GM23248 (cell line): ENCODE measurements at regions not wholly inside any gene's neighbourhood (a gene's known extent, or its start where the extent isn't known, plus 50 kb on each side); places are given as distances from the start of the nearest gene placed in this dataset.

Experiments
- DNase-seq: peaks from one replicate; pipeline ENCODE4 v3.0.0-alpha.2; 2015
- H2AFZ ChIP-seq: fragments of 200-600 bp; sonication (generic); 2 replicates; pipeline ENCODE4 v1.6.1; 2016; ENCODE audit warnings: antibody characterized with exemption
- H3F3A ChIP-seq: fragments of 200-600 bp; sonication (generic); 2 replicates; pipeline ENCODE4 v1.6.1; 2016; ENCODE audit warnings: mild to moderate bottlenecking, antibody characterized with exemption, mixed run types; ENCODE audit not compliant: insufficient read depth
- H3K27ac ChIP-seq: fragments of 200-600 bp; sonication (generic); 2 replicates; pipeline ENCODE4 v1.5.1; 2016; ENCODE audit warnings: mild to moderate bottlenecking
- H3K27me3 ChIP-seq: fragments of 200-600 bp; sonication (generic); replicated peaks from 2 replicates; pipeline ENCODE4 v1.6.1; 2016; ENCODE audit warnings: mild to moderate bottlenecking; ENCODE audit not compliant: insufficient read depth
- H3K36me3 ChIP-seq: fragments of 200-600 bp; sonication (generic); 2 replicates; pipeline ENCODE4 v1.6.1; 2016; ENCODE audit warnings: low read depth, mild to moderate bottlenecking
- H3K4me1 ChIP-seq: fragments of 200-600 bp; sonication (generic); 2 replicates; pipeline ENCODE4 v1.6.1; 2016; ENCODE audit warnings: mild to moderate bottlenecking; ENCODE audit not compliant: insufficient read depth
- H3K4me2 ChIP-seq: fragments of 200-600 bp; sonication (generic); one replicate; pipeline ENCODE4 v1.6.1; 2016; ENCODE audit warnings: mild to moderate bottlenecking; ENCODE audit not compliant: unreplicated experiment
- H3K4me3 ChIP-seq: fragments of 200-600 bp; sonication (generic); 2 replicates; pipeline ENCODE4 v1.5.1; 2016; ENCODE audit warnings: mild to moderate bottlenecking
- H3K79me2 ChIP-seq: fragments of 200-600 bp; sonication (generic); 2 replicates; pipeline ENCODE4 v1.6.1; 2016; ENCODE audit warnings: mild to moderate bottlenecking; ENCODE audit not compliant: insufficient read depth
- H3K9ac ChIP-seq: fragments of 200-600 bp; sonication (generic); 2 replicates; pipeline ENCODE4 v1.6.1; 2016; ENCODE audit warnings: mild to moderate bottlenecking
- H3K9me2 ChIP-seq: fragments of 200-600 bp; sonication (generic); 2 replicates; pipeline ENCODE4 v1.6.1; 2016; ENCODE audit warnings: mixed run types, mild to moderate bottlenecking, moderate library complexity; ENCODE audit not compliant: insufficient read depth
- H3K9me3 ChIP-seq: fragments of 200-600 bp; sonication (generic); one replicate; pipeline ENCODE4 v1.6.1; 2017; ENCODE audit warnings: low read depth
- H4K20me1 ChIP-seq: fragments of 200-600 bp; sonication (generic); 2 replicates; pipeline ENCODE4 v1.6.0; 2016; ENCODE audit not compliant: insufficient read depth
- EZH2 ChIP-seq: fragments of 200-600 bp; sonication (generic); IDR thresholded peaks from 2 replicates; pipeline ENCODE4 v1.6.1; 2018; ENCODE audit warnings: antibody characterized with exemption, mild to moderate bottlenecking; ENCODE audit not compliant: insufficient read depth, poor library complexity, severe bottlenecking
- EZH2phosphoT487 ChIP-seq: fragments of 200-600 bp; sonication (generic); IDR thresholded peaks from 2 replicates; pipeline ENCODE4 v1.6.1; 2018; ENCODE audit warnings: antibody characterized with exemption, moderate library complexity, mild to moderate bottlenecking, low read depth; ENCODE audit not compliant: insufficient read depth
- whole genome bisulfite sequencing, 2 experiments: methylation state at CpG; one replicate each; pipeline ENCODE4 v1.1.6; 2015 to 2017; ENCODE audit warnings: low lambda C conversion rate in 2 of 2, low coverage in 1 of 2; ENCODE audit errors: missing lambda C conversion rate in 2 of 2; 5-methylcytosine and 5-hydroxymethylcytosine counted together
- in situ Hi-C: fragments of 300-500 bp; cut with MboI; formaldehyde crosslinking; loops from 2 replicates; pipeline ENCODE4 v1.15.0; 2020

DNA sequence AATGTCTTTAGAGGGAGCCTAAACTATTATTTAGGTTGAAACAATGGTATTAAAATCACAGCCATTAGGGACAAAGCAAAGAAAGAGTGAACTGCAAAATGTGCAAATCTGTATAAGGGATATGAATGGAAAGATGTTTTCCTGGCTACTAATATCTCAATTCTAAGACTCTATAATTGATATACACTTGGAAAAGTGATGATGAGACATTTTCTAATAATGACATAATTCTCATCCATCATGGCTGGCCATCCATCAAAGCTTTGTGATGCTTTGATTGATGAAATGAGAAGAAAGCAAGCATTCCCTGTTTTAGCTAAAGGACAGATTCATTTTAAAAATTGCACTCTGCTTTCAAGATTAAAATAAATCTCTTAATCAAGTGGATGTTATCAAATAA is 965.5 kb upstream of the IGFBP7 start:
- Histone ChIP-seq H3K27ac (no peak overlapping the region), H3K4me2 (no peak overlapping the region), H3K27me3 (no peaks in the 10 kb centered on the region), H3K9me2 (no peaks in the 10 kb centered on the region), H3K79me2 (no peaks in the 10 kb centered on the region), H3K4me1 (no peaks in the 10 kb centered on the region), H3K9ac (no peak overlapping the region), H3K4me3 (no peak overlapping the region), H3K9me3 (no peaks in the 10 kb centered on the region), H3K36me3 (no peaks in the 10 kb centered on the region), H3F3A (no peaks in the 10 kb centered on the region), H4K20me1 (no peaks in the 10 kb centered on the region), H2AFZ (no peak overlapping the region)
- in situ Hi-C loops: no loop called here
- TF ChIP-seq EZH2phosphoT487 (no peak), EZH2 (no peak)
- DNase-seq: no peak

DNA sequence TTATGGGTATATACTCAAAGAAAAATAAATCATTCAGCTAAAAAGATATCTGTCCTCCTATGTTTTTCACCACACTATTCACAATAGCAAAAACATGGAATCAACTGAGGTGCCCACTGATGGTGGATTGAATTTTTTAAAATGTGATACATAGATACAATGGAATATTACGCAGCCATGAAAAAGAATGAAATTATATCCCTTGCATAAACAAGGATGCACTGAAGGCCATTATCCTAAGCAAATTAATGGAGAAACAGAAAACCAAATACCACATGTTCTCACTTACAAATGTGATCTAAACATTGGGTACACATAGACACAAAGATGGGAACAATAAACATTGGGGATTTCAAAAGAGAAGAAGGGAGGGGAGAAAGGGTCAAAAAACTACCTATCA is 964.2 kb upstream of the IGFBP7 start:
- Histone ChIP-seq H3K9me2 (no peaks in the 10 kb centered on the region), H3K4me3 (no peak overlapping the region), H3K9ac (no peak overlapping the region), H3K4me2 (no peak overlapping the region), H2AFZ (no peak overlapping the region), H3K4me1 (no peaks in the 10 kb centered on the region), H3K27me3 (no peaks in the 10 kb centered on the region), H4K20me1 (no peaks in the 10 kb centered on the region), H3K36me3 (no peaks in the 10 kb centered on the region), H3F3A (no peaks in the 10 kb centered on the region), H3K79me2 (no peaks in the 10 kb centered on the region), H3K9me3 (no peaks in the 10 kb centered on the region), H3K27ac (no peak overlapping the region)
- no peak for DNase-seq
- 40 to 54% methylated on average over 1 of the region's 1 CpG for WGBS, 2 experiments
- TF ChIP-seq EZH2: no peak
- TF ChIP-seq EZH2phosphoT487: no peak
- in situ Hi-C loops: no loop called here

DNA sequence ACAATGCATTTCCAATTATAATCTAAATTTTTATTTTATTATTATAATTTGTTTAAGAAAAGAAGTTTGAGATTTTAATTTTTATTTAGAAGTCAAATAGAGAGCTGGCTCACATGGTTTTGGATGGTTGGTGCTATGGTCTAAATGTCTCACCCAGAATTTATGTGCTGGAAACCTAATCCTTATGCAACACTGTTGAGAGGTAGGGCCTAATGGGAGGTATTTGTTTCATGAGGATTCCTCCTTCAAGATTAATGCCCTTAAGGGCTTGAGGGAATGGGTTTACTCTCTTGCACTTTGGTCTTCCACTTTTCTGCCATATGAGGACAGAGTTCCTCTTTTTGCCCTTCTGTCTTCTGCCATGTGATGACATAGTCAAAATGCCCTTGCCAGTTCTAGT is 960.5 kb upstream of the IGFBP7 start:
- no peaks in the 10 kb centered on the region for H3K36me3 ChIP-seq
- in situ Hi-C loops: no loop called here
- H3K9ac ChIP-seq: no peak overlapping the region
- no peak overlapping the region for H3K4me2 ChIP-seq
- no peaks in the 10 kb centered on the region for H4K20me1 ChIP-seq
- H3K9me2 ChIP-seq: no peaks in the 10 kb centered on the region
- H3K9me3 ChIP-seq: no peaks in the 10 kb centered on the region
- no peaks in the 10 kb centered on the region for H3K4me1 ChIP-seq
- no peaks in the 10 kb centered on the region for H3K79me2 ChIP-seq
- H3F3A ChIP-seq: no peaks in the 10 kb centered on the region
- no peak overlapping the region for H2AFZ ChIP-seq
- no peak overlapping the region for H3K4me3 ChIP-seq
- no peak for TF ChIP-seq EZH2
- TF ChIP-seq EZH2phosphoT487: no peak
- H3K27me3 ChIP-seq: no peaks in the 10 kb centered on the region
- DNase-seq: no peak
- H3K27ac ChIP-seq: no peak overlapping the region

DNA sequence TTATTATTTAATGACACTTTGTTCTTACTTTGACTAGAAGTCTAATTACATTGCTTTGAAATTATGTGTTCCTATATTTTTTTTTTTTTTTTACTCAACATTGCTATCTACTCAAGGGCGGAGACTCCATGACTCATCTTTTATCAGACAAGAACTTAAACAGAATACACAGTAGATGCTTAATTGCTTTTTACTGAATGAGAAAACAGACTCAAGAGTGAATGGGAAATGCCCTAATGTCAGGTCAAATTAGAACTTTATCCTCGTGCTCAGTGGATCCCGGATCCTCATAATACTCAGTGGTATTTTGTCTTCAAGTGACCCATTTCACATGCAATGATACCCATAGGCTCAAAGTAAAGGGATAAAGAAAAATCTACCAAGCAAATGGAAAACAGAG is 954.5 kb upstream of the IGFBP7 start:
- no peak overlapping the region for H3K9ac ChIP-seq

DNA sequence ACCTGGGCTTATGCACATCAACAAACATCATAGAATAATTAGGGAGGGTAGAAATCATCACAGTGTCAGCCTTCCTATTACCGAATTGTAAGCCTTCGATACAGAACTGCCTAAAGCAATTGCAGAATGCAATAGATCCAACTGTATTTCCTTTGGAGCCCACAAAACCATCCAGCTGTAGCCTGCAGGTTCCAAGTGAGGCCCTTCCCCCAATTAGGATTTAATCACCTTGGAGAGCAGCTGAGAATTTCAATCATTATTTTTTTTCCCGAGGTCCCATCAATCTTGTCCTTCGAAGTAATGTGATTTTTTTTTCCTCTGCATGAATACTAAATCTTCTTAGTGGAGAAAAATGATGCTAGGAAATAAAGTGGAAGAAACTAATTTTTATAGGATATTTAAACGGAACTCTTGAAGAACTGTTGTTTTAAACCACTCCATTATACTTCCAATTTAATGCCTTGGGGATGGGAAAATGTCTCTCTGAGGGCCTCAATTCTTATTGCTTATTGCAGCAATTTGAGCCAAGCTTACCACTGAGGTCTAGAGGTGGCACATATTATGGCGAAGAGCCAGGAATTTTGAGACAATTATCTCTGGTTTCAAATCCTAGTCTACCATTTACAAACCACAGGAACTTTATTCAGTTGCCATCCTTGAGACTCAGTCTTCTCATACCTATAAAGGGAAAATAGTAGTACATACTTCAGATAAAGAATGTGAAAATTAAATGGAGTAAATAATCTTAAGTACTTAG is 953.4 kb upstream of the IGFBP7 start:
- H3K9me3 ChIP-seq: no peaks in the 10 kb centered on the region
- no peaks in the 10 kb centered on the region for H3K27me3 ChIP-seq
- no peaks in the 10 kb centered on the region for H3F3A ChIP-seq
- TF ChIP-seq EZH2phosphoT487: no peak
- TF ChIP-seq EZH2: no peak
- no peak overlapping the region for H3K4me2 ChIP-seq
- H2AFZ ChIP-seq: no peak overlapping the region
- H3K27ac ChIP-seq: no peak overlapping the region
- no peaks in the 10 kb centered on the region for H3K79me2 ChIP-seq
- H3K4me1 ChIP-seq: no peaks in the 10 kb centered on the region
- no peak overlapping the region for H3K9ac ChIP-seq
- in situ Hi-C loops: no loop called here
- 22% methylated on average over 6 of the region's 6 CpGs for WGBS, 2 experiments
- no peaks in the 10 kb centered on the region for H3K36me3 ChIP-seq
- no peaks in the 10 kb centered on the region for H4K20me1 ChIP-seq
- H3K9me2 ChIP-seq: no peaks in the 10 kb centered on the region
- H3K4me3 ChIP-seq: no peak overlapping the region
- DNase-seq: no peak

More for the DNA sequence above, 954.5 kb upstream of the IGFBP7 start:
- Histone ChIP-seq H4K20me1 (no peaks in the 10 kb centered on the region), H3K4me3 (no peak overlapping the region), H3K79me2 (no peaks in the 10 kb centered on the region), H3K27ac (no peak overlapping the region), H3K36me3 (no peaks in the 10 kb centered on the region), H3K9me3 (no peaks in the 10 kb centered on the region), H3K27me3 (no peaks in the 10 kb centered on the region), H3K9me2 (no peaks in the 10 kb centered on the region), H3F3A (no peaks in the 10 kb centered on the region), H3K4me2 (no peak overlapping the region), H2AFZ (no peak overlapping the region), H3K4me1 (no peaks in the 10 kb centered on the region)
- in situ Hi-C loops: no loop called here
- WGBS, 2 experiments: 30 to 46% methylated on average over 3 of the region's 3 CpGs
- TF ChIP-seq EZH2: no peak
- no peak for TF ChIP-seq EZH2phosphoT487
- DNase-seq: no peak
